HL-60 (cell line): ENCODE measurements at regions not wholly inside any gene's neighbourhood (a gene's known extent, or its start where the extent isn't known, plus 50 kb on each side); places are given as distances from the start of the nearest gene placed in this dataset.

Source experiments
- DNase-seq, 2 experiments: peaks; one replicate each; pipeline ENCODE4 v3.0.0-alpha.2; 2010 to 2020; ENCODE audit warnings: low read depth in 1 of 2, low spot score in 1 of 2
- H3K27ac ChIP-seq: fragments of 250-450 bp; sonication (Bioruptor Pico); replicated peaks from 2 replicates; pipeline ENCODE4 v1.5.1; 2020; ENCODE audit warnings: mild to moderate bottlenecking, moderate library complexity
- H3K27me3 ChIP-seq: fragments of 250-450 bp; sonication (Bioruptor Pico); 2 replicates; pipeline ENCODE4 v1.5.1; 2021; ENCODE audit warnings: mild to moderate bottlenecking, moderate library complexity; ENCODE audit not compliant: insufficient read depth, poor library complexity, severe bottlenecking
- H3K4me3 ChIP-seq: replicated peaks from 2 replicates; pipeline ENCODE4 v1.5.1; 2011; ENCODE audit warnings: mild to moderate bottlenecking, control low read depth, low read length; ENCODE audit not compliant: insufficient read depth
- CTCF ChIP-seq: IDR thresholded peaks from one replicate; pipeline ENCODE4 v1.5.1; 2011; ENCODE audit warnings: low read length, control low read depth, inconsistent platforms; ENCODE audit not compliant: insufficient read depth
- GABPA ChIP-seq: IDR thresholded peaks from 2 replicates; pipeline ENCODE4 v1.6.1; 2012; ENCODE audit warnings: low read depth
- POLR2AphosphoS5 ChIP-seq: IDR thresholded peaks from 2 replicates; pipeline ENCODE4 v1.6.1; 2012; ENCODE audit warnings: low read depth
- REST ChIP-seq: IDR thresholded peaks from 2 replicates; pipeline ENCODE4 v1.6.1; 2012; ENCODE audit warnings: low read depth; ENCODE audit not compliant: insufficient replicate concordance
- SPI1 ChIP-seq: IDR thresholded peaks from 2 replicates; pipeline ENCODE4 v1.6.1; 2012; ENCODE audit warnings: low read depth, mild to moderate bottlenecking, borderline replicate concordance

GRCh38 chr2:6071519-6071918 is 379.3 kb downstream of the SOX11 start:
- H3K27ac ChIP-seq: no peak overlapping the region
- TF ChIP-seq CTCF (no peak), SPI1 (no peak), REST (no peak)
- no peaks in the 10 kb centered on the region for H3K27me3 ChIP-seq
- no peak overlapping the region for H3K4me3 ChIP-seq
- no peak for DNase-seq

- Histone ChIP-seq H3K4me3 (no peak overlapping the region), H3K27me3 (no peaks in the 10 kb centered on the region), H3K27ac (no peak overlapping the region)
- DNase-seq: no peak
- TF ChIP-seq REST (no peak), SPI1 (no peak), CTCF (no peak), POLR2AphosphoS5 (no peak), GABPA (no peak)
These were observed 380.1 kb downstream of the SOX11 start for GRCh38 chr2:6072276-6072675.

- TF ChIP-seq CTCF: no peak
- no peak for TF ChIP-seq REST
- TF ChIP-seq POLR2AphosphoS5: no peak
- TF ChIP-seq GABPA: no peak
- no peak for TF ChIP-seq SPI1
- Histone ChIP-seq H3K4me3 (no peak overlapping the region), H3K27me3 (no peaks in the 10 kb centered on the region), H3K27ac (no peak overlapping the region)
- no peak for DNase-seq
These were observed 380.6 kb downstream of the SOX11 start for GRCh38 chr2:6072768-6073167.
